GM18519 (cell line): ENCODE measurements at regions not wholly inside any gene's neighbourhood (a gene's known extent, or its start where the extent isn't known, plus 50 kb on each side); places are given as distances from the start of the nearest gene placed in this dataset.
"Not testable (repeated sequence)": the region's sequence is repeated elsewhere in the genome, so short reads cannot be mapped to it uniquely, and the experiment has no call there.

Experiments
- ATAC-seq: cut with Tn5 transposase; IDR thresholded peaks from one replicate; pipeline ENCODE4 v1.9.1; 2021; ENCODE audit warnings: mild to moderate bottlenecking, moderate library complexity; ENCODE audit not compliant: unreplicated experiment, low FRiP score

GRCh38 chr1:55913565-55913964 is 665.8 kb downstream of the PLPP3 start:
- no peak for ATAC-seq

GRCh38 chr1:55912438-55912837 is 666.9 kb downstream of the PLPP3 start:
- no peak for ATAC-seq

- ATAC-seq, result no peak
Observed at GRCh38 chr1:55904541-55904940, 674.8 kb downstream of the PLPP3 start.

- ATAC-seq, result no peak
Observed at GRCh38 chr1:55898181-55898580, 681.2 kb downstream of the PLPP3 start.

- no peak for ATAC-seq
Observed at GRCh38 chr1:55896210-55896609, 681.0 kb upstream of the USP24 start.

DNA sequence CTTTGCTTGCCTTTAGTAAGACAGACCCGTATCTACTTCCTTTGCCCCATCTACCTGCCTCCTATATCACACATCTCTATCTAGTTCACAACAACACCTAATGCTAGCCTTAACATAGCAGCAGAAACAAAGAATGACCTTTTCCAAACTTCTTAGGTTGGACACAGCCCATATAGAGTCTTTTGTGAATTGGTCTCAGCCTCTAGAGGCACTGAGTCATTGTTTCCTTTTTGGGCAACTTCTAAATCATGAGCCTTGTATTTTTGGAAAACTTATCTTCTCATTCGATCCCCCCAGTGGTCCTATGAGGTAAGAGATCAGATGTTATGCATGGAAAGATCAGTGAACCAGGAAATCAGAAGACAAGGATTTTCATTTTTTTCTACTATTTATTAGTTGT is 679.4 kb upstream of the USP24 start:
- no peak for ATAC-seq

DNA sequence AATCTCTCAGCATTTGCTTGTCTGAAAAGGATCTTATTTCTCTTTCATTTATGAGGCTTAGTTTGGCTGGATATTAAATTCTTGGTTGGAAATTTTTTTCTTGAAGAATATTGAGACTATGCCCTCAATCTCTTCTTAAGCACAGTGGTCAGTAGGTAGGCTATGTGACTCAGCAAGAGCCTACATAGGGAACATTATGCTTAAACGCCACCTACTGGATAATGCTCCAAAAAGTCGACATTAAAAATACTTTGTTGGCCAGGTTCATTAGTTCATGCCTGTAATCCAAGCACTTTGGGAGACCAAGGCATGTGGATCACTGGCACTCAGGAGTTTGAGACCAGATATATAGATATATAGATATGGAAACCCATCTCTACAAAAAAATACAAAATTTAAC is 678.0 kb upstream of the USP24 start:
- ATAC-seq, result no peak

- no peak for ATAC-seq
Observed at GRCh38 chr1:55888685-55889317, 673.6 kb upstream of the USP24 start.

DNA sequence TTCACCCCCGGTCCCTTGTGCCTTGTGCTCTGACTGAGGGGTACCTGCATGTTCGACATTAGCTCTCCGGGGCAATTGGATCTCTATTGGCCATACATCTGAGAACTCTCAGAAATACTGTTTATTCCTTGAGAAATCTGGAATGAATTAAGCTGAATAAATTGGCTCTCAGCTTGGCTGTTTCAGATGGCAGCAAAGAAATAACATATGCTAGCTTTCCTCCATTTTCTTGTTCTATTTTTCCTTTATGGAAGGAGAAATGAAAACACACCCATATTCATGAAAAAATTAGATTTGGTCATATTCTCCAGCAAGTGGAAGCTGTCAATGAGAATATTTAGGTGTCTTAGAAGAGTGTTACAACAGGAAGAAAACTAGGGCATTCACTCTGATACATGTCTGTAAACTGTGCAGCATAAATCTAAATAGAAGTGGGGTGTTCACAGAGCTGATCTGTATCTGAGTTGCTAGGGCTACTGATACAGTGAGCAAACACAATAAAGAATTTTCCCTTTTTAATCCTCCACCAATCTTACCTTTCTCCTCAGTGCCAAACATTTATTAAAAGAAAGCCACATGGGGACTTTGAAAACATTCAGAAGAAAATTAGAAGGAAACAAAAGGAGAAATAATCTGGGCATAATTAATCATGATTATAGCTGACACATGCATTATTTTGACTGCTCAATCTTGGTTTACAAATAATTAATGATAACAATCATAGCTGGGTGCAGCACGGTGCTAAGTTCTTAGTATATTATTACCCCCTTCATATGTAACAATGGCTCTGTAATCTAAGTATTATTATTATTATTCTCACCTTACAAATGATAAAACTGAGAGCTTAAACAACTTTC is 671.9 kb upstream of the USP24 start:
- ATAC-seq, result no peak

- ATAC-seq, result no peak
Observed at GRCh38 chr1:55885619-55886018, 670.5 kb upstream of the USP24 start.

GRCh38 chr1:55882931-55883330 is 667.8 kb upstream of the USP24 start:
- no peak for ATAC-seq

GRCh38 chr1:55879346-55879745 is 664.2 kb upstream of the USP24 start:
- ATAC-seq, result no peak

DNA sequence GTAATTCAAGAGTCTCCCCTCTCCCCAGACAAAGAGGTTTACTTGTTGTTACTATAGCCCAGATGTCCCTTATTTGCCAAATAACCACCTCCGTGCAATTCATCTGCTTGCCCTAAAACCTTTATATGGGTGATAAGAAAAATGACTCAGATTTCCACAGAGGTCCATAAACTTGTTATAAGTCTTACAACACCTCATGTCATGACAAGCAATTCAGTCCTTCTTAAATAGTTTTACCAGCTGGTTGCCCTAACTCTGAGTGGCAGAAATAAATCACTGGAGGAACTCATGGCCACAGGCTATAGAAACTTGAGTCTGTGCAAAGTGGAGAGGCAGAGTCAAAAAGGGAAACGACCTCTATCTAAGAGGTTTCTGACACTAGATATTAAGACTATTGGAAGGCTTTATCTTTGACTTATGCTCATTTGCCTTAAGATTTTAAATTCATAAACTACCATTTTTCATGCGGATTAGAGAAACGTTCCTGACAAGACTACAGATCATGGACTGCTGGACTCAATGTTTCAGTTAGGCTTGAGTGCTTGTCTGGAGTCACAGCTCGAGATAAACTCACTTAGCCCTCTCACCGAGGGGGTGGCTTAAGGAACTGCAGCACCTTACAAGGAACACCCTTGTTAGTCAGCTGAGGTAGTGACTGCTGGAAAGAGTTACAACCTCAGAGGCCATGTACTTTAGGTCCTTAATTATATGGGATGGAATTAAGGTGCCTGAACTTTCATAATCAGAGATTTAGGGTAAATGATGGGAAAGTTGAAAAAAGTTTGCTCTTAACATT is 662.5 kb upstream of the USP24 start:
- ATAC-seq, result no peak

DNA sequence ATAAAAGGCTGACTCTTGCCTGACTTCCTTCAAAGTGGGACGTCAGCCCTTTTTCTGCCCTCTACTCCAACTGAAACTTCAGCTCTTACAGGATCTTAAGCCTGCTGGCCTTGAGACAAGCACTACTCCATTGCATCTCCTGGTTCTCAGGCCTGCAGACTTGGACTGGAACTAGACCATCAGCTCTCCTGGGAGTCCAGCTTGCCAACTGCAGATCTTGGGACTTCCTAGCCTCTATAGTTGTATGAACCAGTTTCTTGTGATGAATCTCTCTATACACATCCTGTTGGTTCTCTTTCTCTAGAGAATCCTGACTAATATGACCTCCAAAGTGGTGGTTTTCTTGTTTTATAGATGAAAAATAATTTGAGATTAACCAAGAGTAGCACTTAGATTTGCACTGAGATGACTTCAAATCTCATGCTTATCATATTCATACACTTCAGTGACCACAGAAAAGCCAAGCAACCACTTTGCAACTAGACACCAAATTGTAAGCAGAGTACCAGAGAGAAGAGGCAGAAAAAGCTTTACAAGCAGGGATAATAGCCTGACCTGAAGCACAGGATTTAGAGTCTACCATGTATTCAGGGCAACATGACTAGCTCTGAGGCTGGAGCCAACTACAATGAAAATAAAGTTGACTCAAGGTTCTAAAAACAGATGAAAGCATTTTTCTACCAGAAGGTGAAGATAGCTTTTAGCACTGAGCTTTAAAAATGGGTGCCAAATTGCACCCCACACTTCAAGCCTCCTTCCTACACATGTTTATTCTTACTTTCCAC is 661.3 kb upstream of the USP24 start:
- no peak for ATAC-seq

DNA sequence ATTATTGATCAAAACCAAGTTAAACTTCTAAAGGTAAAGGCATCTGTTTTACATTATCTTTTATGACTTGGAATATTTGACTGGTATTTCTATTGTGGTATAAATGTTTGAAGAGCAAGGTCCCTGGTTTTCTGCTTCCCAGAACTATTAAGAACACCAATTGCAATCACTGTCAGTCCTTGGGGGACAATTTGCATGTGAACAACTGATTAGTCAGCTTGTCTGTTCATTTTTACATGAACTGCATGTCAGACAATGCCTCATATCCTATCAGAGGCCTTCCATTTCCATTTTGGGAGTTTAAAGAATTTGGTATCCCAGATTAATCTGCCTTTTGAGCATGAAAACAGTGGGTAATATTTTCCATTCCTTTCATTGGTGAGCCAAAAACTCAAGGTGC is 654.9 kb upstream of the USP24 start:
- no peak for ATAC-seq

- no peak for ATAC-seq
Observed at GRCh38 chr1:55869065-55869464, 653.9 kb upstream of the USP24 start.

- ATAC-seq, result no peak
Observed at GRCh38 chr1:55868026-55868425, 652.9 kb upstream of the USP24 start.

GRCh38 chr1:55867304-55867843 is 652.2 kb upstream of the USP24 start:
- ATAC-seq, result no peak

GRCh38 chr1:55865778-55866177 is 650.6 kb upstream of the USP24 start:
- ATAC-seq, result not testable (repeated sequence)

GRCh38 chr1:55864251-55864650 is 649.1 kb upstream of the USP24 start:
- no peak for ATAC-seq
